ENCODE measurements at regions not wholly inside any gene's neighbourhood (a gene's known extent, or its start where the extent isn't known, plus 50 kb on each side); places are given as distances from the start of the nearest gene placed in this dataset.

DNA sequence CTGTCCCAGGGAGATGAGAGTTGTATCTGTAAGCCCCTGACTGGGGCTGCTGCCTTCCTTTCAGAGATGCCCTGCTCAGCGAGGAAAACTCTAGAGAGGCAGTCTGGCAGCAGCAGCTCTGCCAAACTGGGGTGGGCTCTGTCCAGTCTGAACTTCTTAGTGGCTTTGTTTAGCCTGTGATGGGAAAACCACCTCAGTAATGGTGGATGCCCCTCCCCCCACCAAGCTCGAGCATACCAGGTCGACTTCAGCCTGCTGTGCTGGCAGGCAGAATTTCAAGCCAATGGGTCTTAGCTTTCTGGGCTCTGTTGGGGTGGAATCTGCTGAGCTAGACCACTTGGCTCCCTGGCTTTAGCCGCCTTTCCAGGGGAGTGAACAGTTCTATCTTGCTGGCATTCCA is 218.3 kb downstream of the TUSC7 start:
- ATAC-seq: no peak

DNA sequence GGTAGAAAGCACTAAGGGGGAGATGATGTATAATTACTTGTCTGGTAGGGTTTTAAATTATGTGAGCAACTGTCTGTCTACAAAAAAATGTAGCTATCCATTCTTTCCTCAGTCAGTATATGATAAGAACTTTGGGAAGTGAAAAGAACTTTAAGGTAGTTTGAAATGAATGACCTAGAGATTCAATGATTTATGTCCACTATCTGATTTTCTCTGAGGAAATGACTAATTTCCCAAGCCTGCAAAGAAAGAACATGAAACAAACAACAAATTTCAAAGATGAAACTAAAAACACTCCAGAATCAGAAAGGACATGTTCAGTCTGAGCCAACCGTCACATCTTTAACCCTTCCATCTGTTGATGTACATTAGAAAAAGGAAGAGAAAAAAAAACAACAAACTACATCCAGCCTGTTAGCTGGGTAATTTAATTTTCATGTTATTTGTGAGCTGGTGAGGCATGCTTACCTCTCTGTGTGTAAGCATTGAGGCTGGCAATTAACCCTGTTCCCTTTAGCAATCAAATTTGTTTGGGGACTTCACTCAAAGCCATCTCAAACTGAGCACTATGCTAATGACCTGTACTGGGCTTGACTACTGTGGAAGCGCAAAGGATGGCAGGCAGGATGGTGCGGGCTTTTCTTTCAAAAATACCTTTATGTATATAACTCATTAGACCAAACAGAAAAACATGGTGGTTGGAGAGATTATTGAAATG is 220.1 kb downstream of the TUSC7 start:
- TF ChIP-seq, protein P1, sequence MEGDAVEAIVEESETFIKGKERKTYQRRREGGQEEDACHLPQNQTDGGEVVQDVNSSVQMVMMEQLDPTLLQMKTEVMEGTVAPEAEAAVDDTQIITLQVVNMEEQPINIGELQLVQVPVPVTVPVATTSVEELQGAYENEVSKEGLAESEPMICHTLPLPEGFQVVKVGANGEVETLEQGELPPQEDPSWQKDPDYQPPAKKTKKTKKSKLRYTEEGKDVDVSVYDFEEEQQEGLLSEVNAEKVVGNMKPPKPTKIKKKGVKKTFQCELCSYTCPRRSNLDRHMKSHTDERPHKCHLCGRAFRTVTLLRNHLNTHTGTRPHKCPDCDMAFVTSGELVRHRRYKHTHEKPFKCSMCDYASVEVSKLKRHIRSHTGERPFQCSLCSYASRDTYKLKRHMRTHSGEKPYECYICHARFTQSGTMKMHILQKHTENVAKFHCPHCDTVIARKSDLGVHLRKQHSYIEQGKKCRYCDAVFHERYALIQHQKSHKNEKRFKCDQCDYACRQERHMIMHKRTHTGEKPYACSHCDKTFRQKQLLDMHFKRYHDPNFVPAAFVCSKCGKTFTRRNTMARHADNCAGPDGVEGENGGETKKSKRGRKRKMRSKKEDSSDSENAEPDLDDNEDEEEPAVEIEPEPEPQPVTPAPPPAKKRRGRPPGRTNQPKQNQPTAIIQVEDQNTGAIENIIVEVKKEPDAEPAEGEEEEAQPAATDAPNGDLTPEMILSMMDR (IDR thresholded peaks at IDR 0.05): no peak
- no peaks in the 10 kb centered on the region for H3K27me3 ChIP-seq (ENCODE audit: low read depth)
- intact Hi-C loops (cut with DNase I): no loop called here
- no peak overlapping the region for H3K27ac ChIP-seq
- DNase-seq: no peak
- ATAC-seq: no peak
- H3K36me3 ChIP-seq: no peaks in the 10 kb centered on the region
- H3K4me1 ChIP-seq: no peaks in the 10 kb centered on the region
- H3K4me3 ChIP-seq: no peak overlapping the region
- H3K9me3 ChIP-seq: peaks cover 3% of the 10 kb centered on the region

More for the DNA sequence above, 218.3 kb downstream of the TUSC7 start:
- peaks cover 3% of the 10 kb centered on the region for H3K9me3 ChIP-seq
- intact Hi-C loops (cut with DNase I): no loop called here
- H3K4me1 ChIP-seq: no peaks in the 10 kb centered on the region
- DNase-seq: no peak
- H3K27ac ChIP-seq: no peak overlapping the region
- H3K36me3 ChIP-seq: no peaks in the 10 kb centered on the region
- TF ChIP-seq, protein P1 (IDR thresholded peaks at IDR 0.05): no peak
- H3K4me3 ChIP-seq: no peak overlapping the region
- no peaks in the 10 kb centered on the region for H3K27me3 ChIP-seq (ENCODE audit: low read depth)

GRCh38 chr3:116930786-116931185 is 221.2 kb downstream of the TUSC7 start:
- Histone ChIP-seq H3K36me3 (no peaks in the 10 kb centered on the region), H3K4me1 (no peaks in the 10 kb centered on the region), H3K27ac (no peak overlapping the region), H3K27me3 (ENCODE audit: low read depth) (no peaks in the 10 kb centered on the region), H3K4me3 (no peak overlapping the region), H3K9me3 (no peaks in the 10 kb centered on the region)
- intact Hi-C loops (cut with DNase I): no loop called here
- TF ChIP-seq, protein P1 (IDR thresholded peaks at IDR 0.05): no peak
- DNase-seq (no peak), ATAC-seq (no peak)

GRCh38 chr3:116939091-116939490 is 229.5 kb downstream of the TUSC7 start:
- TF ChIP-seq, protein P1 (IDR thresholded peaks at IDR 0.05): no peak
- Histone ChIP-seq H3K36me3 (no peaks in the 10 kb centered on the region), H3K27me3 (ENCODE audit: low read depth) (no peaks in the 10 kb centered on the region), H3K9me3 (no peaks in the 10 kb centered on the region), H3K27ac (no peak overlapping the region), H3K4me1 (no peaks in the 10 kb centered on the region), H3K4me3 (no peak overlapping the region)
- ATAC-seq: peak in 1 of 2 donors; percentile 21
- DNase-seq: no peak
- intact Hi-C loops (cut with DNase I): no loop called here

GRCh38 chr3:116939550-116939949 is 230.0 kb downstream of the TUSC7 start:
- no peaks in the 10 kb centered on the region for H3K9me3 ChIP-seq
- no peak overlapping the region for H3K4me3 ChIP-seq
- ATAC-seq (no peak), DNase-seq (no peak)
- H3K36me3 ChIP-seq: no peaks in the 10 kb centered on the region
- no peaks in the 10 kb centered on the region for H3K27me3 ChIP-seq (ENCODE audit: low read depth)
- H3K4me1 ChIP-seq: no peaks in the 10 kb centered on the region
- TF ChIP-seq, protein P1 (IDR thresholded peaks at IDR 0.05): no peak
- intact Hi-C loops (cut with DNase I): no loop called here
- no peak overlapping the region for H3K27ac ChIP-seq

Measured in lower lobe of right lung (tissue), 2 donors.